NCI-H2227 (cell line): ENCODE measurements at regions not wholly inside any gene's neighbourhood (a gene's known extent, or its start where the extent isn't known, plus 50 kb on each side); places are given as distances from the start of the nearest gene placed in this dataset.

Experiments
- DNase-seq: peaks from one replicate; lab custom pipeline; 2025; ENCODE audit not compliant: unreplicated experiment; lab: John Stamatoyannopoulos, UW

DNA sequence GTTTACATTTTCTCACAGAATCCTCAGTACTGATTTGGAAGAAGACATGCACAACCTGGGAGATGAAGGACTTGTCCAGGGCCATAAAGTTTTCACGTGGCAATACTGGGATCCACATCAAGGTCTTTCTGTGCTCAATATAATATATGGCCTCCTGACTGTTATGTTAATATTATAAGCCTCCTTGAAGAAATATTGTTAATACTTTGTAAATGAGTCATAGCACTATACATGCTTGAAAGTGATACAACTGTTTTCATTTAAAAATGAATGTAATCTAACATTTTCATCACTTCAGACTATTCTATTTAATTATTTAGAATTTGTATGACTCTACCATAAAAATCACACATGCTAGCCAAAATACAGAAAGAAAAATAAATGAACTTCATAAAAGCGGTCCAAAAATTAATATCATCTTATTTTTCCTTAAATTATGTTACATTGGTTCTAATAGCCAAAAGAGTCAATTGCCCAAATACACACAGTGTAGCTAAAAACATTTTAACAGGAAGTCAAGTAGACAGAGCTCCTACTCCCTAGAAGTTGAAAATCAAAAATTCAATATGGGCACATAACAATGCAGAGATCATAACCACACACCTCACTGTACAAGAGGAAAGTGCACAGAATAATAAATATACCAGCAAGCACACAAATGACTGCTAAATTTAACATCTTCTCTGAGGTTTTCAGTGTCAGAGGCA, 188.0 kb upstream of the HDDC2 start:
- DNase-seq, result no peak

- DNase-seq, result no peak
These were observed 190.3 kb upstream of the HDDC2 start for GRCh38 chr6:125491860-125492618.

DNA sequence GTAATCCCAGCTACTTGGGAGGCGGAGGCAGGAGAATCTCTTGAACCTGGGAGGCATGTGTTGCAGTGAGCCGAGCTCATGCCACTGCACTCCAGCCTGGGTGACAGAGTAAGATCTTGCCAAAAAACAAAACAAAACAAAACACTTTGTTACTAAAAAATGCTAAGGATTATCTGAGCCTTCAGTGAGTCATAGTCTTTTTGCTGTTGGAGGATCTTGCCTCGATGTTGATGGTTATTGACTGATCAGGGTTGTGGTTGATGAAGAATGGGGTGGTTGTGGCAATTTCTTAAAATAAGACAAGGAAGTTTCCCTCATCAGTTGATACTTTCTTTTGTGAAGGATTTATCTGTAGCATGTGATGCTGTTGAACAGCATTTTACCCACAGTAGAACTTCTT, 196.8 kb upstream of the HDDC2 start:
- no peak for DNase-seq

GRCh38 chr6:125499535-125499934, 197.8 kb upstream of the HDDC2 start:
- DNase-seq, result no peak

DNA sequence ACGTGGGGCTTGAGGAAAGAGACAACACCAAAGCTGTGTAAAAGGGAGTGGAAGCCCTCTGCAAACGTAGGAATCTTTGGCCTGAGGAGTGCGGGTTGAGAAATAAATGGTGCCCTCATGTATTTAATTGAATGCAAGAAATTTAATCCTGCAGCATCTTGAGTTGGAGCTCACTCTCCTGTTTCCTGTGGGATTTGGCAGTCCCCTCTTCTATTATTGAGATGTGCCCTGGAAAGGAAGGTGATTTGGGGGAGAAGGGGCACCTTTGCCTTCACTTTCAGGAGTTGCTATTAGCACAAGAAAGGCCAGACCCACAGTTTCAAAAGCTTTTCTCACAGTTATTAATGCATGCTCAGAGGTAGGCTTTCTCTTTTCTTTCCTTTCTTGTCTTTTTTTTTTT, 201.4 kb upstream of the HDDC2 start:
- DNase-seq, result no peak

DNA sequence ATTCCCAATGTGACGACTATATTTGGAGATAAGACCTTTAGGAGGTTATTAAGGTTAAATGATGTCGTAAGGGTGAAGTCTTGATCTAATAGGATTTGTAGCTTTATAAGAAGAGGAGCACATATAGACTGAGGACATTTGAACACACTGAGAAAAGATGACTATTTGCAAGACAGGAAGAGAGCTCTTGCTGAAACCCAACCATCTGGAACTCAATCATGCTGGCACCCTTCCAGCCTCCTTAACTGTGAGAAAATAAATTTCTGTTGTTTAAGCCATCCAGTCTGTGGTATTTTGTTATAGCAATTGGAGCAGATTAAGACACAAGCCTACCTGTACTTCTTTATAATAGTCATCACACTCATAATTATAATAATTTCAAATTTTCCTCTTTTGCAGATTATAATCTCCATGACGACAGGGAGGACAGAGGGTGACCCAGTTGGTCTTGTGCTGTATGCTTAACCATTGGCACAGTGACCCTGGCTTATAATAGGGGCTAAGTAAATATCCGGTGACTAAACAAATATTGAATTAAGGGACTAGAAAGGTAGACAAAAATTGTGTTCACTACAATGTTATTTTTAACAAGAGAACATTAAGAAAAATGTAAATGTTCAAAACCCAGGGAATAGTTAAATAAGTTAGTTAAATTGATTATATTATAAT, 206.4 kb upstream of the HDDC2 start:
- no peak for DNase-seq

DNA sequence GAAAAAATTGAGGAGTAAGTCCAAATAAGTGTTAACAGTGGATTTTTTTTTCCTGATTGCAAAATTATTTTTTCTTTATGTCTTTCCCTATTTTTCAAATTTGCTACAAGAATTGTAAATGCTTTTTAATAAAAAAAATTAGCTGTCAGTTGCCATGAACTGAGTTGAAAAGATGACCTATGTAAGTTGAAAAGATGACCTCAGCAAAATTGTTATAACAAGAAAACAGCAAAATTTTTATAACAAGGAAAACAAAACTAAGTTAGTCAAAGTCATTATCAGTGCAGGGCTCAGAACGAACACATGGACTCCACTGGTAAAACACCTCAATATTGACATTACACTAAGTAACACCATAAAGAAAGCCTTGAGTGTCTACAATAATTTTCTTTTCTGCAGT, 207.0 kb upstream of the HDDC2 start:
- no peak for DNase-seq

DNA sequence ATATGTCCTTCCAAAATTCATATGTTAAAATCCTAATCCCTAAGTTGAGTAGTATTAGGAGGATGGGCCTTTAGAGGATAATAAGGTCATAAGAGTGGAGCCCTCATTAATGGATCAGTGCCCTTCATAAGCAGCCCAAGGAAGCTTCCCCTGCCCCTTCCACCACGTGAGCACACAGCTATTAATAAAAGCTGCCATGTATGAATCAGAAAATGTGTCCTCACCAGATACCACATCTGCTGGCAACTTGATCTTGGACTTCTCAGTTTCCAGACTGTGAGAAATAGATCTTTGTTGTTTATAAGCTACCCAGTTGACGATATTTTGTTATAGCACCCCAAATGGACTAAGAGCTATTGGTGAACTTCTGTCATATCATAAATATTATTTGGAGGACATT, 207.7 kb upstream of the HDDC2 start:
- DNase-seq, result no peak

GRCh38 chr6:125510405-125510804, 208.6 kb upstream of the HDDC2 start:
- DNase-seq, result no peak

GRCh38 chr6:125511809-125512396, 210.1 kb upstream of the HDDC2 start:
- DNase-seq, result no peak

DNA sequence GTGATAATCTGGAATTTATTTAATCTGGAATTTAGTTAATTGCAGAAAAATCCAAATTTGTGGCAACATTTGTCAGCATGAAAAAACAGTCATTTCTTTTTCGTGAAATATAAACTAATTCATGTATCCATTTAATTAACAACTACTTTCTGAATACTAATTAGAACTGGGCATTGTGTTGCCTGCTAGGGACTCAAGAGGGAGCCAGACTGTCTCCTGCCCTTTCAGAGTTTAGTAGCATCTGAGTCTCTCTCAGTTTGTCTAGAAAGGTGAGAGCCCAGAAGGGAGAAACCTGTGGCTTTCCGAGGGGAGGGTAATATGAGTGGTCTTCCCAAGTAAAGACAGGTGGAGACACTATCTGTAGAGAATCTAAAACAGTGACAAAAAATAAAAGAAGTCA, 210.9 kb upstream of the HDDC2 start:
- no peak for DNase-seq

- DNase-seq, result no peak
These were observed 212.2 kb upstream of the HDDC2 start for GRCh38 chr6:125513978-125514377.

DNA sequence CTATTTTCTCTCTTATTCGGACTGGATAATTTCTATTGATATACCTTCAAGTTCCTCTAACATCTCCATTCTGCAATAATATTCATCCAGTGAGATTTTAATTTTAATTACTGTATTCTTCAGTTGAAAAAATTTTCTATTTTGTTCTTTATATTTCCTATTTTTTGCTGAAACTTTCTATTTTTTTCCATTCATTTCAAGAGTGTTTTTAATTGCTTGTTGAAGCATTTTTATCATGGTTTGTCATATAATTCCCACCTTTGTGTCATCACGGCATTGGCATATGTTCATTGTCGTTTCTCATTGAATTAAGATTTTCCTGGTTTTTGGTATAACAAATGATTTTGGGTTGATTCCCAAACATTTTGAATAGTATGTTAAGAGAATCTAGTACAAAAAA, 214.9 kb upstream of the HDDC2 start:
- DNase-seq, result no peak

DNA sequence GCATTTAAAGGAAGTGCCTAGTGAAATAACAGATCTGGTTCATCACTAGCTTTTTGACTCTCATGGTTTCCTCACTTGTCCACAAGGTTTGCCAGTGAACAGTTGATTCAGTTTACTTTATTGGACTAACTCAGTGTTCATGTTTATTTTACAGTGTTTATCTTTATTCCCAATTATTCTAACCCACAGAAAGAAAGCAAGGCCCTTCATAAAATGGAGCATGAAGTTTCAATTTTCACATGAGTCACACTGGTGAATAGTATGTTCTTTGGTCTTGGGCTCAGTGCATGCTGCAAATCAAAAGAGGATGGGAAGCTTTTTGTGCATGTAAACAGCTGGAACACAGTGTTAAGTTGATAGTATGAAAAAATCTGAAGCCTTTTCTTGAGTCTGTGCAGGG, 217.6 kb upstream of the HDDC2 start:
- no peak for DNase-seq

DNA sequence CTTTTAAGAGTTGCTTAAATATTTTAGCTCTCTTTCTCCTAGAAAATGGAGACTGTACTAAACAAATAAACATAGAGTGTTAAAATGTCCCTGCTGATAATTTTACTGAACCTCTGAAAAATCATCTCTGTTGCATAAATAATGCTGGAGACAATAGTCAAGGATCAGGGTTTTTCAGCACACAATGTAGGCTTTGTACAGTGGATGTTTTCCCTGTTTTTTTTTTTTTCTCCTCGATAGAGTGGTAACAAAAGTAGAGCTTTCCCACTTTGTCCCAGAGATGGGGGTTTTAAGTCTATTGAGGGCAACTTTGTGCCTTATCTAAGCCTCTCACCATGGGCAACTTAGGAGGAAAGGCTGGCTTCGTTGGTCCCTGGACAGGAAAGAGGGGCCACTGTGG, 222.6 kb upstream of the HDDC2 start:
- DNase-seq, result no peak

DNA sequence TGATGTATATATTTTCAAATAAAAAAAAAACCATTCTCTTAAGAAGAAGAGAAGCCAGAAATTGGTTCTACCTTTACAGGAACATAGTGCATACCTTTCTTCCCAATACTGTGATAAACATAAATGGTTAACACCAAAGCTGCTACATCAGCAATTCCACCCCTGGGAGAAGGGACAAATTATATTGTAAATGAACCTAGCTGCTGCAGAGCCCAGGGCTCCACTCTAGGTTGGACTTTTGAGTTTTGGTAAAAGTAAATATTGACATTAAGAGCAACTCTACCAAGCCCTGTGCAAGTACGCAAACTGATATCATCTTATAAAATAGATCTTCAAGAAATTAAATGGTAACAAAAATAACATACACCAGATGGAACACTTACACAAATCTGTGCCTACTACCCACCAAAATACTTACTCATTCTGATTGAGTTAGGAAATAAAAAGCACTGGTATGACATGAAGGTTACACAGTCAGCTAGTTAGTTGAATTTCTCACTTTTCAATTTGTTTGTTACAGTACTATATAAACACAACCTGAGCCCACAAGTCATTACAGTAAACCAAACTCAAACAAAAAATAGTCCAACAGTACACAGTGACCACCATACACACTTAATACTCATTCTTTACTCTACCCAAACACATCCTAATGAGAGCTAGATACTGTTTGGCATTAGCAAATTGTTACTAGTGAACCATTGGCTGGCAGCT, 223.3 kb upstream of the HEY2 start:
- no peak for DNase-seq

GRCh38 chr6:125528621-125529041, 220.8 kb upstream of the HEY2 start:
- peak; percentile 59 for DNase-seq

GRCh38 chr6:125529061-125529460, 220.4 kb upstream of the HEY2 start:
- DNase-seq, result no peak

GRCh38 chr6:125533710-125534397, 215.6 kb upstream of the HEY2 start:
- no peak for DNase-seq

DNA sequence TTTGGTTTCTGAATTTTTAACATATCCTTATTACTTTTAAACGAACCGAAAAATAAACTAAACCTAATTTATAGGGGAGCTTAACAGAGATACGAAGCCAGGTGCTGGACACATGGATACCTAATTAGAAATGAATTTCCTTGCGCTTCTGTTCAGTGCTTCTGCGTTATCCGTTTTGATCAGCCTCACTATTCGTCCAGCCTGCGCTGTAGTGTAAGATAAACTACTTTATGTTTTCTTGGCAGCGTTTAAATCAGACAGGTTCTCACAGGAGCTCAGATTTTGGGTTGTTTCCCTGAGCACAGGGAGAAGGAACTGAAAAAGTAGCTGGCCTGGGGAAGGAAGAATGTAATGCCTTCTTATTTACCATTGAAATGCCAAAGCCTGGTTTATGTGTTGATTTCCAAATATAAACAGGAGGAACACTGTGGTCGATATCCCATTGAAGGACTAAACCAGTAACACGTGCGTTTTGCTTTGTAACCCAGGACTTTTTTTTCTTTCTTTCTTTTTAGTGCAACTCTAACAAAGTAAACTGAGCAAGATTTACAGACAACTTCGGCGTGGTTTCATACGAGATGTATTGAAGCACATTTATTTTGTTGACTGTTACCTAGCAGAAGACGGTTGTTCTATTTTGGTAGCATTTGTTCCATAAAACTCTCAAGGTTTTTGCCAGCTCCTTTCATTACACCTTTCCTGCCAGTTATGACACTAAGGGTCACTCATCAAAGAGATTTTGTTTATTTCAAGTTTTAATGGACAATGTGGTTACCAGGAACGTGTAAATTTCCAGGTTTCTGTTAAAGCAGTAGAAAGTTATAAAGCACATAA, 214.8 kb upstream of the HEY2 start:
- DNase-seq, result no peak
